ENCODE measurements at regions not wholly inside any gene's neighbourhood (a gene's known extent, or its start where the extent isn't known, plus 50 kb on each side); places are given as distances from the start of the nearest gene placed in this dataset.
"Not testable (repeated sequence)": the region's sequence is repeated elsewhere in the genome, so short reads cannot be mapped to it uniquely, and the experiment has no call there.

DNA sequence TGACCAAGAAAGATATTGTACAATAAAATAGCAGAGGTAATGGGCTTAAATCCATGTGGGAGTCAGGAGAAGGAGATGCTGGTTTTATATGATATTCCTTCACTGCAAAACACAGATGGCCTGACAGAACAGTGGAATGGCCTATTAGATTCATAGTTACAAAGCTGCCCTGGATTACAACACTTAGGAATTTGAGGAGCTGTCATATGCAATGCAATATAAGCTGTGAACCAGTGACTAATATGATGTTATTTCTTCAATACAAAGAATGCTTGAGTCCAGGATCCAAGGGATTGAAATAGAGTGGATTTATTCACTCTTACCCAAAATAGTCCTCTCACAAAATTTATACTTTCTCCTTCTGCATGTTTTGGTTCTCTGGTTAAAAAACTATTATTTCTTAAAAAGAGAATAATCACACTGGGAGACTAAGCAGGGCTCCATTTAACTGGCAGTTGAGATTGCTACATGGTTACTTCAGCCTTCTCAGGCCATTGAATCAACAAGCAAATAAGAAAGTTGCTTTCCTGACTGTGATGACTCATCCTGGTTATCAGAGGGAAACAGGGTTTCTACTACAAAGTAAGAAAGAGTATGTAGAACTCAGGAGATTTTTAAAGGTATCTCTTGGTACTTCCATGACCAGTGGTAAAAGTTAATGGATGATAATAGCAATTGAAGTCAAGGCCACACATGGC is 79.8 kb upstream of the ZPLD1 start:
- H3K9me3 ChIP-seq (ENCODE audit: control insufficient read depth in 2 of 2, low read length in 2 of 2) = no peaks in the 10 kb centered on the region
- no peak overlapping the region for H3K9ac ChIP-seq (ENCODE audit: low read depth in 1 of 2, low read length in 2 of 2)
- H3K36me3 ChIP-seq (ENCODE audit: control insufficient read depth in 2 of 2, insufficient read depth in 2 of 2, low read length in 2 of 2) = no peaks in the 10 kb centered on the region
- no peak overlapping the region for H3K4me3 ChIP-seq (ENCODE audit: low read length in 2 of 2)
- no peaks in the 10 kb centered on the region for H3K27me3 ChIP-seq (ENCODE audit: control insufficient read depth in 2 of 2, insufficient read depth in 2 of 2, low read length in 2 of 2)
- H3K4me1 ChIP-seq (ENCODE audit: control insufficient read depth in 2 of 2, insufficient read depth in 2 of 2, low read length in 2 of 2) = no peaks in the 10 kb centered on the region
- no peak overlapping the region for H3K27ac ChIP-seq (ENCODE audit: low read depth in 2 of 2, low read length in 2 of 2)

DNA sequence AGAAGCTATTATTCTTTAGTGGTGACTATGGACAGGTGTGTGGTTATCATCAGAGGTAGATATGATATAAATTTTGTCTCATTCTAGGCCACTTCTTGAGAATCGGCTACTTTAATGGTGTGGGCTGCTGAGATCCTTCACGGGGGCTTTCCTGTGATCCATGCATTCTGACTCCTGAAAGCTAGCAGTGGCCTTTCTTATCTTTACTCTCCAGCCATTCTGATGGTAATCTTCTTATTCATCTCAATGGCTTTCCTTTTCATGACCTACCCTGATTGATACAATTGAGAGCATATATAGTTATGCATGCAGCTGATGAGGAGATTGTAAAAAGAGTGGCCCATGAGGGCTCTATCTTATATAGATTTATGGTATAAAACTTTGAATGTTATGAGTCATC is 78.3 kb upstream of the ZPLD1 start:
- Histone ChIP-seq H3K27ac (ENCODE audit: low read depth in 2 of 2, low read length in 2 of 2) (no peak overlapping the region), H3K9me3 (ENCODE audit: control insufficient read depth in 2 of 2, low read length in 2 of 2) (no peaks in the 10 kb centered on the region), H3K4me3 (ENCODE audit: low read length in 2 of 2) (no peak overlapping the region), H3K4me1 (ENCODE audit: control insufficient read depth in 2 of 2, insufficient read depth in 2 of 2, low read length in 2 of 2) (no peaks in the 10 kb centered on the region), H3K9ac (ENCODE audit: low read depth in 1 of 2, low read length in 2 of 2) (no peak overlapping the region), H3K27me3 (ENCODE audit: control insufficient read depth in 2 of 2, insufficient read depth in 2 of 2, low read length in 2 of 2) (no peaks in the 10 kb centered on the region), H3K36me3 (ENCODE audit: control insufficient read depth in 2 of 2, insufficient read depth in 2 of 2, low read length in 2 of 2) (no peaks in the 10 kb centered on the region)

GRCh38 chr3:102357313-102357712 is 77.5 kb upstream of the ZPLD1 start:
- H3K4me1 ChIP-seq (ENCODE audit: control insufficient read depth in 2 of 2, insufficient read depth in 2 of 2, low read length in 2 of 2); H3K36me3 ChIP-seq (ENCODE audit: control insufficient read depth in 2 of 2, insufficient read depth in 2 of 2, low read length in 2 of 2); H3K27me3 ChIP-seq (ENCODE audit: control insufficient read depth in 2 of 2, insufficient read depth in 2 of 2, low read length in 2 of 2); H3K27ac ChIP-seq (ENCODE audit: low read depth in 2 of 2, low read length in 2 of 2); H3K4me3 ChIP-seq (ENCODE audit: low read length in 2 of 2); H3K9me3 ChIP-seq (ENCODE audit: control insufficient read depth in 2 of 2, low read length in 2 of 2); H3K9ac ChIP-seq (ENCODE audit: low read depth in 1 of 2, low read length in 2 of 2): not testable (repeated sequence)

- H3K9ac ChIP-seq (ENCODE audit: low read depth in 1 of 2, low read length in 2 of 2) = no peak overlapping the region
- H3K4me3 ChIP-seq (ENCODE audit: low read length in 2 of 2) = no peak overlapping the region
- no peaks in the 10 kb centered on the region for H3K4me1 ChIP-seq (ENCODE audit: control insufficient read depth in 2 of 2, insufficient read depth in 2 of 2, low read length in 2 of 2)
- H3K27me3 ChIP-seq (ENCODE audit: control insufficient read depth in 2 of 2, insufficient read depth in 2 of 2, low read length in 2 of 2) = no peaks in the 10 kb centered on the region
- peaks cover 0 to 2% of the 10 kb centered on the region in 2 donors for H3K9me3 ChIP-seq (ENCODE audit: control insufficient read depth in 2 of 2, low read length in 2 of 2)
- H3K36me3 ChIP-seq (ENCODE audit: control insufficient read depth in 2 of 2, insufficient read depth in 2 of 2, low read length in 2 of 2) = no peaks in the 10 kb centered on the region
- no peak overlapping the region for H3K27ac ChIP-seq (ENCODE audit: low read depth in 2 of 2, low read length in 2 of 2)
Measured at GRCh38 chr3:102360183-102360860, 74.5 kb upstream of the ZPLD1 start.

GRCh38 chr3:102361101-102361500 is 73.7 kb upstream of the ZPLD1 start:
- H3K9ac ChIP-seq (ENCODE audit: low read depth in 1 of 2, low read length in 2 of 2) = no peak overlapping the region
- H3K36me3 ChIP-seq (ENCODE audit: control insufficient read depth in 2 of 2, insufficient read depth in 2 of 2, low read length in 2 of 2) = no peaks in the 10 kb centered on the region
- H3K4me1 ChIP-seq (ENCODE audit: control insufficient read depth in 2 of 2, insufficient read depth in 2 of 2, low read length in 2 of 2) = no peaks in the 10 kb centered on the region
- no peaks in the 10 kb centered on the region for H3K27me3 ChIP-seq (ENCODE audit: control insufficient read depth in 2 of 2, insufficient read depth in 2 of 2, low read length in 2 of 2)
- H3K27ac ChIP-seq (ENCODE audit: low read depth in 2 of 2, low read length in 2 of 2) = no peak overlapping the region
- H3K9me3 ChIP-seq (ENCODE audit: control insufficient read depth in 2 of 2, low read length in 2 of 2) = peaks cover 0 to 2% of the 10 kb centered on the region in 2 donors
- H3K4me3 ChIP-seq (ENCODE audit: low read length in 2 of 2) = no peak overlapping the region

DNA sequence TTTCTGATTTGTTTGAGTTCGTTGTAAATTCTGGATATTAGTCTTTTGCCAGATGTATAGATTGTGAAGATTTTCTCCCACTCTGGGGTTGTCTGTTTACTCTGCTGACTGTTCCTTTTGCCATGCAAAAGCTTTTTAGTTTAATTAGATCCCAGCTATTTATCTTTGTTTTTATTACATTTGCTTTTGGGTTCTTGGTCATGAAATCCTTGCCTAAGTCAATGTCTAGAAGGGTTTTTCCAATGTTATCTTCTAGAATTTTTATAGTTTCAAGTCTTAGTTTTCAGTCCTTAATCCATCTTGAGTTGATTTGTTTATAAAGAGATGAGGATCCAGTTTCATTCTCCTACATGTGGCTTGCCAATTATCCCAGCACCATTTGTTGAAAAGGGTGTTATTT is 68.7 kb upstream of the ZPLD1 start:
- H3K27ac ChIP-seq (ENCODE audit: low read depth in 2 of 2, low read length in 2 of 2); H3K4me3 ChIP-seq (ENCODE audit: low read length in 2 of 2); H3K9me3 ChIP-seq (ENCODE audit: control insufficient read depth in 2 of 2, low read length in 2 of 2); H3K9ac ChIP-seq (ENCODE audit: low read depth in 1 of 2, low read length in 2 of 2); H3K36me3 ChIP-seq (ENCODE audit: control insufficient read depth in 2 of 2, insufficient read depth in 2 of 2, low read length in 2 of 2); H3K27me3 ChIP-seq (ENCODE audit: control insufficient read depth in 2 of 2, insufficient read depth in 2 of 2, low read length in 2 of 2); H3K4me1 ChIP-seq (ENCODE audit: control insufficient read depth in 2 of 2, insufficient read depth in 2 of 2, low read length in 2 of 2): not testable (repeated sequence)

GRCh38 chr3:102374863-102375634 is 59.8 kb upstream of the ZPLD1 start:
- Histone ChIP-seq H3K36me3 (ENCODE audit: control insufficient read depth in 2 of 2, insufficient read depth in 2 of 2, low read length in 2 of 2) (no peaks in the 10 kb centered on the region), H3K27me3 (ENCODE audit: control insufficient read depth in 2 of 2, insufficient read depth in 2 of 2, low read length in 2 of 2) (no peaks in the 10 kb centered on the region), H3K27ac (ENCODE audit: low read depth in 2 of 2, low read length in 2 of 2) (no peak overlapping the region), H3K4me1 (ENCODE audit: control insufficient read depth in 2 of 2, insufficient read depth in 2 of 2, low read length in 2 of 2) (no peaks in the 10 kb centered on the region), H3K9me3 (ENCODE audit: control insufficient read depth in 2 of 2, low read length in 2 of 2) (no peaks in the 10 kb centered on the region), H3K4me3 (ENCODE audit: low read length in 2 of 2) (no peak overlapping the region), H3K9ac (ENCODE audit: low read depth in 1 of 2, low read length in 2 of 2) (no peak overlapping the region)

- no peak overlapping the region for H3K9ac ChIP-seq (ENCODE audit: low read depth in 1 of 2, low read length in 2 of 2)
- H3K4me1 ChIP-seq (ENCODE audit: control insufficient read depth in 2 of 2, insufficient read depth in 2 of 2, low read length in 2 of 2) = no peaks in the 10 kb centered on the region
- no peaks in the 10 kb centered on the region for H3K27me3 ChIP-seq (ENCODE audit: control insufficient read depth in 2 of 2, insufficient read depth in 2 of 2, low read length in 2 of 2)
- H3K9me3 ChIP-seq (ENCODE audit: control insufficient read depth in 2 of 2, low read length in 2 of 2) = no peaks in the 10 kb centered on the region
- no peak overlapping the region for H3K4me3 ChIP-seq (ENCODE audit: low read length in 2 of 2)
- no peak overlapping the region for H3K27ac ChIP-seq (ENCODE audit: low read depth in 2 of 2, low read length in 2 of 2)
- no peaks in the 10 kb centered on the region for H3K36me3 ChIP-seq (ENCODE audit: control insufficient read depth in 2 of 2, insufficient read depth in 2 of 2, low read length in 2 of 2)
Measured at GRCh38 chr3:102378216-102378615, 56.6 kb upstream of the ZPLD1 start.

GRCh38 chr3:102382201-102382600 is 52.6 kb upstream of the ZPLD1 start:
- H3K4me3 ChIP-seq (ENCODE audit: low read length in 2 of 2); H3K27ac ChIP-seq (ENCODE audit: low read depth in 2 of 2, low read length in 2 of 2); H3K4me1 ChIP-seq (ENCODE audit: control insufficient read depth in 2 of 2, insufficient read depth in 2 of 2, low read length in 2 of 2); H3K27me3 ChIP-seq (ENCODE audit: control insufficient read depth in 2 of 2, insufficient read depth in 2 of 2, low read length in 2 of 2); H3K9me3 ChIP-seq (ENCODE audit: control insufficient read depth in 2 of 2, low read length in 2 of 2); H3K36me3 ChIP-seq (ENCODE audit: control insufficient read depth in 2 of 2, insufficient read depth in 2 of 2, low read length in 2 of 2); H3K9ac ChIP-seq (ENCODE audit: low read depth in 1 of 2, low read length in 2 of 2): not testable (repeated sequence)
